SK-N-SH treated with all-trans-retinoic acid at 6 μM for 48 hours (cell line): ENCODE measurements at regions not wholly inside any gene's neighbourhood (a gene's known extent, or its start where the extent isn't known, plus 50 kb on each side); places are given as distances from the start of the nearest gene placed in this dataset.

Experiments
- BACH2 ChIP-seq: fragments of 250-450 bp; sonication (Bioruptor Pico); IDR thresholded peaks from 2 replicates; pipeline ENCODE4 v1.9.0; 2021; ENCODE audit warnings: mild to moderate bottlenecking, borderline replicate concordance
- CSDC2 ChIP-seq: fragments of 250-450 bp; sonication (Bioruptor Pico); IDR thresholded peaks from 2 replicates; pipeline ENCODE4 v1.5.0; 2020; ENCODE audit warnings: mild to moderate bottlenecking, moderate library complexity
- ESRRG ChIP-seq: fragments of 250-450 bp; sonication (Bioruptor Pico); IDR thresholded peaks from 2 replicates; pipeline ENCODE4 v1.6.1; 2021; ENCODE audit warnings: mild to moderate bottlenecking
- GLIS3 ChIP-seq: fragments of 250-450 bp; sonication (Bioruptor Pico); IDR thresholded peaks from 2 replicates; pipeline ENCODE4 v1.5.0; 2020; ENCODE audit warnings: mild to moderate bottlenecking, moderate library complexity
- OSR1 ChIP-seq: fragments of 250-450 bp; sonication (Bioruptor Pico); IDR thresholded peaks from 2 replicates; pipeline ENCODE4 v1.8.0; 2022; ENCODE audit warnings: moderate library complexity, mild to moderate bottlenecking, inconsistent platforms
- RARB ChIP-seq: fragments of 250-450 bp; sonication (Bioruptor Pico); IDR thresholded peaks from 2 replicates; pipeline ENCODE4 v1.8.0; 2021; ENCODE audit warnings: mild to moderate bottlenecking, moderate library complexity
- ZNF565 ChIP-seq: fragments of 450-650 bp; formaldehyde crosslinking; conservative IDR thresholded peaks from 2 replicates; pipeline ENCODE4 v1.5.0; 2020; ENCODE audit warnings: low read depth, mild to moderate bottlenecking, moderate library complexity
- ZNF8 ChIP-seq: fragments of 450-650 bp; formaldehyde crosslinking; IDR thresholded peaks from 2 replicates; pipeline ENCODE4 v1.5.0; 2020; ENCODE audit warnings: mild to moderate bottlenecking, moderate library complexity
- TF ChIP-seq, protein P1 (sequence below): fragments of 250-450 bp; sonication (Bioruptor Pico); IDR thresholded peaks from 2 replicates; pipeline ENCODE4 v1.5.0; 2020; ENCODE audit warnings: mild to moderate bottlenecking, moderate library complexity
- TF ChIP-seq, protein P2 (sequence below): fragments of 250-450 bp; sonication (Bioruptor Pico); IDR thresholded peaks from 2 replicates; pipeline ENCODE4 v1.8.0; 2020; ENCODE audit warnings: mild to moderate bottlenecking, moderate library complexity, borderline replicate concordance

DNA sequence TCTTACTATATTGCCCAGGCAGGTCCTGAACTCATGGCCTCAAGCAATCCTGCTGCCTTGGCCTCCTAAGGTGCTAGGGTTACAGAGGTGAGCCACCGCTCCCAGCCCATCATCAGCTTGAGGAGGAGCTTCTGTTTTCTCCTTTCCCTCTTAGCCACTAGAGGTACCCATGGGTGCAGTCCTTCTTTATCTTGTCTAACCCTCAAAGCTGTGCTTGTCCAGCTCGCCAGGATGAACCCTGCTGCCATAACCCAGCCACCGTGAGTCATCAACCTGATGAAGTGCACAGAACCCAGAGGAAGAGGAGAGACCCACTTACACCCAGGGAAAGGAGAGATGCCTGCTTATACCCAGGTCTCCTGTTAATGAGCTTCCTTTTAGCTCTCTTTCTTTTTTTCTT is 133.4 kb downstream of the CUL2 start:
- TF ChIP-seq, protein P1, sequence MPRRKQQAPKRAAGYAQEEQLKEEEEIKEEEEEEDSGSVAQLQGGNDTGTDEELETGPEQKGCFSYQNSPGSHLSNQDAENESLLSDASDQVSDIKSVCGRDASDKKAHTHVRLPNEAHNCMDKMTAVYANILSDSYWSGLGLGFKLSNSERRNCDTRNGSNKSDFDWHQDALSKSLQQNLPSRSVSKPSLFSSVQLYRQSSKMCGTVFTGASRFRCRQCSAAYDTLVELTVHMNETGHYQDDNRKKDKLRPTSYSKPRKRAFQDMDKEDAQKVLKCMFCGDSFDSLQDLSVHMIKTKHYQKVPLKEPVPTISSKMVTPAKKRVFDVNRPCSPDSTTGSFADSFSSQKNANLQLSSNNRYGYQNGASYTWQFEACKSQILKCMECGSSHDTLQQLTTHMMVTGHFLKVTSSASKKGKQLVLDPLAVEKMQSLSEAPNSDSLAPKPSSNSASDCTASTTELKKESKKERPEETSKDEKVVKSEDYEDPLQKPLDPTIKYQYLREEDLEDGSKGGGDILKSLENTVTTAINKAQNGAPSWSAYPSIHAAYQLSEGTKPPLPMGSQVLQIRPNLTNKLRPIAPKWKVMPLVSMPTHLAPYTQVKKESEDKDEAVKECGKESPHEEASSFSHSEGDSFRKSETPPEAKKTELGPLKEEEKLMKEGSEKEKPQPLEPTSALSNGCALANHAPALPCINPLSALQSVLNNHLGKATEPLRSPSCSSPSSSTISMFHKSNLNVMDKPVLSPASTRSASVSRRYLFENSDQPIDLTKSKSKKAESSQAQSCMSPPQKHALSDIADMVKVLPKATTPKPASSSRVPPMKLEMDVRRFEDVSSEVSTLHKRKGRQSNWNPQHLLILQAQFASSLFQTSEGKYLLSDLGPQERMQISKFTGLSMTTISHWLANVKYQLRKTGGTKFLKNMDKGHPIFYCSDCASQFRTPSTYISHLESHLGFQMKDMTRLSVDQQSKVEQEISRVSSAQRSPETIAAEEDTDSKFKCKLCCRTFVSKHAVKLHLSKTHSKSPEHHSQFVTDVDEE (CRISPR knock-in tag): no peak
- TF ChIP-seq RARB: no peak
- no peak for TF ChIP-seq BACH2 (CRISPR knock-in tag)
- TF ChIP-seq ESRRG (CRISPR knock-in tag): no peak
- TF ChIP-seq CSDC2: no peak
- TF ChIP-seq ZNF8: no peak
- no peak for TF ChIP-seq GLIS3 (CRISPR knock-in tag)
- no peak for TF ChIP-seq ZNF565
- no peak for TF ChIP-seq OSR1 (CRISPR knock-in tag)
- TF ChIP-seq, protein P2, sequence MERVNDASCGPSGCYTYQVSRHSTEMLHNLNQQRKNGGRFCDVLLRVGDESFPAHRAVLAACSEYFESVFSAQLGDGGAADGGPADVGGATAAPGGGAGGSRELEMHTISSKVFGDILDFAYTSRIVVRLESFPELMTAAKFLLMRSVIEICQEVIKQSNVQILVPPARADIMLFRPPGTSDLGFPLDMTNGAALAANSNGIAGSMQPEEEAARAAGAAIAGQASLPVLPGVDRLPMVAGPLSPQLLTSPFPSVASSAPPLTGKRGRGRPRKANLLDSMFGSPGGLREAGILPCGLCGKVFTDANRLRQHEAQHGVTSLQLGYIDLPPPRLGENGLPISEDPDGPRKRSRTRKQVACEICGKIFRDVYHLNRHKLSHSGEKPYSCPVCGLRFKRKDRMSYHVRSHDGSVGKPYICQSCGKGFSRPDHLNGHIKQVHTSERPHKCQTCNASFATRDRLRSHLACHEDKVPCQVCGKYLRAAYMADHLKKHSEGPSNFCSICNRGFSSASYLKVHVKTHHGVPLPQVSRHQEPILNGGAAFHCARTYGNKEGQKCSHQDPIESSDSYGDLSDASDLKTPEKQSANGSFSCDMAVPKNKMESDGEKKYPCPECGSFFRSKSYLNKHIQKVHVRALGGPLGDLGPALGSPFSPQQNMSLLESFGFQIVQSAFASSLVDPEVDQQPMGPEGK (CRISPR knock-in tag): no peak
